ACHN (cell line): ENCODE measurements at regions not wholly inside any gene's neighbourhood (a gene's known extent, or its start where the extent isn't known, plus 50 kb on each side); places are given as distances from the start of the nearest gene placed in this dataset.
"Not testable (repeated sequence)": the region's sequence is repeated elsewhere in the genome, so short reads cannot be mapped to it uniquely, and the experiment has no call there.

Source experiments
- DNase-seq: peaks from one replicate; pipeline ENCODE4 v3.0.0-alpha.2; 2015
- in situ Hi-C: cut with HindIII; loops from 2 replicates; pipeline ENCODE4 v1.10.0; 2017; ENCODE audit warnings: low sequenced_read_pairs, low pct_ligation_motif_present, low pct_unique_long_range_greater_than_20kb

DNA sequence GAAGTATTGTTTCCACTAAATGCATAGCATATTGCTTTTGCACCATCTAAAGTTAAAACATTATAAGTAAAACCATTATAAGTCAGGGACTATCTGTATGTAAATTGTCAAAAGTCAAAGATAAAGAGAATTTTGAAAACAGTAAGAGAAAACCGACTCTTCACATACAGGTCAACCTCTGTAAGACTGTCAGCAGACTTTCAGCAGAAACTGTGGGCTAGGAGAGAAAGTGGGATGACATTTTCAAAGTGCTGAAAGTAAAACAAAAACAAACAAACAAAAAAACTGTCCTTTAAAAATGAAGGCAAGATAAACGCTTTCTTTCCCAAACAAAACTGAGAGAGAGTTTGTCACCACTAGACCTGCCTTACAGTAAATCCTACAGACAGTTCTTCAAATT lies 122.9 kb upstream of the ID2 start:
- DNase-seq, result no peak
- in situ Hi-C loops, result no loop called here

DNA sequence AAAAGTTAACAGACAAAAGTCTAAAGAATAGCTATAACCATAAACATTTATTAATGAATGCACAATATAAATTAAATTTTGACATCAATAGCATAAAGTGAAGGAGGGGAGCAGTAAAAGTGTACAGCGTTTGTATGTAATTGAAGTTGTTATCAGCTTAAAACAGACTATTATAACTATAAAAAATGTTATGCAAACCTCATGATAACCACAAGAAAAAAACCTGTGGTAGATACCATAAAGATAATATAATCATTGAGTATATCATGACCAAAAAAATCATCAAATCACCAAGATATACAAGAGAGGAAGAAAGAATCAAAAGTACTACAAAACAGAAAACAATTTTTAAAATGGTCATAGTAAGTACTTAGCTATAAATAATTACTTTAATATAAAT lies 122.1 kb upstream of the ID2 start:
- in situ Hi-C loops, result no loop called here
- DNase-seq, result no peak

DNA sequence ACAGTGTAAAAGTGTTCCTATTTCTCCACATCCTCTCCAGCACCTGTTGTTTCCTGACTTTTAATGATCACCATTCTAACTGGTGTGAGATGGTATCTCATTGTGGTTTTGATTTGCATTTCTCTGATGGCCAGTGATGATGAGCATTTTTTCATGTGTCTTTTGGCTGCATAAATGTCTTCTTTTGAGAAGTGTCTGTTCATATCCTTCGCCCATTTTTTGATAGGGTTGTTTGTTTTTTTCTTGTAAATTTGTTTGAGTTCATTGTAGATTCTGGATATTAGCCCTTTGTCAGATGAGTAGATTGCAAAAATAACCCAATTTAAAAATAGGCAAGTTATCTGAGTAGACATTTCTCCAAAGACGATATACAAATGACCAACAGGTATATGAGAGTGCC lies 120.2 kb upstream of the ID2 start:
- DNase-seq, in situ Hi-C loops: not testable (repeated sequence)

DNA sequence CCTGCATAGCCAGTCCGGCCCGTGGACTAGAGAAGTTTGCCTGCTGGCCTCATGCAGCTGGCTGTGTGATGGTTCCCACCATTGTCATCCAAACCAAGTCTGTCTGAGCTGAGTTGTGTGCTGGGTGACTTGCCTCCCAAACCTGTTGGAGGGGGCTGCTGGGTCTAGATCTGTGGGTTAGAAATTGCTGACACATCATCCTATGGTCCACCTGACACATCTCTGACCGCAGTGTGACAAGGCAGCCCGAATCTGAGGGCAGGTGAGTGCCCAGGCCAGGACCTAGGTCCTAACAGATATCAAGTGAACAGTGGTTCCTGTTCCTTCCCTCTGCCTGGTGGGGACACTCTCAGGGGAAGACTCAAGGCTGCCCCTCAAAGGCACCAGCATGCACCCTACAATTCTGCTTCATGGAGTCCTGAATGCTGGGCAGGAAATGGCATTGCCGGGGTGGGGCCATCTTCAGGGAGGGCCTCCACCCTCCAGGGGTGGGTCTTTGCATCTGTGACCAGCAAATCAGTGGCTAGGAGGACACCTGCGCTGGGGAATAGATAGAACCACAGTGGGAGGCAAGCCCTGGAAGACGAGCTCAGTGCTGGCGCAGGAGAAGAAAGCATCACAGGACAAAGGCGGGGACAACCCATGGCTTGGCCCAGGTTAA lies 117.9 kb upstream of the ID2 start:
- in situ Hi-C loops, result no loop called here
- DNase-seq, result no peak

DNA sequence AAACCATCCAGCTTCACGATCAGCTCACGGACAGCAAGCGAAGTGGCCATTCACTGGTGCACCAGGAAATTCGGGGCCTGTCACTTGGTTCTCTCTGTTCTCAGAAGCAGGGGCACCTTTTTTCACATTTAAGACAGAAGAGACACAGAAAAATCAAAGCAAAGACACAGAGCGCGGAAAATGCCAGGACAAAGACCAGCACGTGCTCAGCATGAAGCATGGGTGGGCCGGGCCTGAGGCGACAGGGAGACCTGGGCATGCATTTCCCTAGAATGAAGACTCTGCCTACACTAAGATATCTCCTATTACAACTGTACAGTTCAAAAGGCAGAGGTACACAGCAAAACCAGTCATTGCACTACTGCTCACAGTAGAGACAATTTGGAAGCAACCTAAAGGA lies 117.4 kb upstream of the ID2 start:
- in situ Hi-C loops, result no loop called here

DNA sequence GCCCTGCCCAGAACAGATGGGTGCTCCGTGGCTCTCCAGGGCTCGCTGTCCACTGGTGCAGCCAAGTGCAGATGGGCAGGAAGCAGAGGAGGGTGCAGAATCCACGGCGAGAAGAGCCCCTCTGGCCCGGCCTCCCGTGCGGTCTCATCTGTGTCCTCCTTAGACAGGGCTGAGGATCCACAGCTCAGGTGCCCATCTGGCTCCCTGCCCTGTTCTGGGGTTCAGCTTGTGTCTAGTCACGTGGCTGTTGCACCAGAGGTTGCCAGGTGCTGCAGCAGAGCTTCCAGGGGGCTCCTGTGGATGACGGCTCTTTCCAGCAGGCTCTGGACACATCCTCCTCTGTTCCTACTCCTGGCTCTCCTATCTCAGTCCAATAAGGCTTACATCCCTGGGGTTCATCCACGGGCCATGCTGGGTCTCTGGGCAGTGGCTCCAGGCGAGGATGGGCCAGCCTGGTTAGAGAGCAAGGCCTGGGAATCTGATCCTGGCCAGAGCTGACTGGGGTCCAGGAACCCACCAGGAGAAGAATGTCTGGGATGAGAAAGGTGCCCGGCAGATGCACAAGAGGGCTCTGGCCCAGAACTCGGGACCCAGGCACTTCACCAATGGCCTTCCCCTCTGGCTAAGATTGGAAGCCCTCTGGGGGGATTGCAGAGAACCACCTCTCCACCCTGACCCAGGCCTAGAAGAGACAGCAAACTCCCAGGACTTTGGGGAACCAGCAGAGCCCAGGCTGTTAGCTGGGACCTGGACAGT lies 116.3 kb upstream of the ID2 start:
- in situ Hi-C loops, result no loop called here
- no peak for DNase-seq

More for the DNA sequence above, 117.4 kb upstream of the ID2 start:
- no peak for DNase-seq

DNA sequence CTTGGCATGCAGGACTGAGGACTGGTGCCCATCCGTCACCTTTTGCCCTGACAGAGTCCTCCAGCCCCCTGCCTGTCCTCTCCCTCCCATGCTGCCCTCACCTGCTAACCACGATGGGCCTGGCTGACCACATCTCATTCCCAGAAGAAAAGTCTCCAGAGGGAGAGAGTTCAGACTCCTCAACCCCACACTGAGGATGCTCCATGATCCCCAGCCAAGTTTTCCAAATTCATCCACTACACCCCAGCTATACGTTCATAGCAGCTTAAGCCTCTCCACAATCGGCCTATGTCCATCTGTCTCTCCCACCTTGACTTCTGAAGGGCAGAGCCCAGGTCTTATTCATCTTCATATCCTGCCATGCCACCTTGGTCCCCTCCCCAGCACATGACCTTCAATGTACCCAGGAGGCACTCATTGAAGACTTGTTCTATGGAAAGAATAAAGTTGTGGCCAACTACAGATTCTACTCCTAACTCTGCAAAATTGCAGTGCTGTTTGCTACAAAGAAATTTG lies 115.6 kb upstream of the ID2 start:
- in situ Hi-C loops, result no loop called here
- no peak for DNase-seq

DNA sequence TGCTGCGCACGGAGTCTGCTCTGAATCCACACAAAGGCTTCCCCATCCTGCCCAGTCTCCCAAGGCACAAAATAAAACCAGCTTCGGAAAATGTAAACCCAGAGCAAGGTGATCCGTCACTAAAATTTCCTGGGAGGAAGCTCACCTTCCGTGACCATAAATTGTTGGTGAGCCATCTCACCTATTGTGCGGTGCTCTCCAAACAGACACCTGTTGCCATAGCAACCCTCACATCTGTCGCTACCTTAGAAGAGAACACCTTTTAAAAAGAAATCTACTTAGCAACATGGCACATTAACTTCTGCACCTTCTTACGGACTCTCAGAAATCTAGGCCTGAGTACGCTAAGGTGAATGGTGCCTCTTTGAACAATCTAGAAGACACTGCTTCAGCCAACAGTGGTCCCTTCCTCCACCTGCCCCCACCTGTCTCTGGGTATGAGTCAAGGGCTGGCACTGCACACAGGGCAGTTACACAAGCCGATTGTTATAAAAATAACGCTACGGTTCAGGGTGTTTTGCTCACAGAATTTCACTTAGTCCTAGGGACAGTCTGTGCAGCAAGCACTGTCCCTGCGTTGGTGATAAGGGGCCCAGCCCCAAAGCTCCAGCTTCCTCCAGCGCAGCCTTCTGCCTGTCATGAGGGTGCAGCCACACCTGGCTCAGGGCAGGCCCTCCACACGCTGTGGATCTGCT lies 114.9 kb upstream of the ID2 start:
- DNase-seq, result no peak
- in situ Hi-C loops, result no loop called here

DNA sequence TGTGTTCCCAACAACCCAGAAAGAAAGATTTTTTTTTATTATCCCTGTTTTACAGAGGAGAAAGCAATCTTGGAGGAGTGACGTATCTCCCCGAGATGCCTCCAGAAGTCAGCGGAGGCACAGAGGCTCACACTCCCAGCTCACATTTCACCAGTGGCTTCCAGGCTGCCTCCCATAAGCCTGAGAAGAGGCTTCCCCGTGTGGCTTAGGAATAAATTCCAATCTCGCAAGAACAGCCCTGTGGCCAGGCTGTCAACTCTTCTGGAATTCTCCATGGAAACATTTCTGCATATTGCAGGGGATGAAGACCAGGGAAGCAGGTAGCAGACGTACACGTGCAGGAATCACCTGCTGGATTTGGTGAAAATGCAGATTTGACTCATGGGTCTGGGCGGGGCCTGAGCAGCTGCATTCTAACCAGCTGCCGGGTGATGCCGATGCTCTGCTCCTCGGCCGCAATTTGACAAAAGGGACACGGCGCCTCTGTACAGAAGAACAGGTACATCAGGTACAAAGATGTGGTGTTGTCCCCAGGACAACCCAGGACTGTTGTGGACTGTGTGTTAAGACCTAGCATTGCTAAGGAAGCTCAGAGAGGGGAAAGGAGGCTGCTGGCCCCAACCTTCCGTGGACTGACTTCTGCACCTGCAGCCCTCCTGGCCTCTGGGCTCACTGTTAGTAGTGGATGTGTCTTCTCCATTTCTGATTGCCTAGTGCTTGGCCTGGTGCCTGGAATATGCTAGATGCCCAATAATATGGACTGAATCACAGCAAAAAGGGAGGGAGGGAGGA lies 114.2 kb upstream of the ID2 start:
- no peak for DNase-seq
- in situ Hi-C loops, result no loop called here

DNA sequence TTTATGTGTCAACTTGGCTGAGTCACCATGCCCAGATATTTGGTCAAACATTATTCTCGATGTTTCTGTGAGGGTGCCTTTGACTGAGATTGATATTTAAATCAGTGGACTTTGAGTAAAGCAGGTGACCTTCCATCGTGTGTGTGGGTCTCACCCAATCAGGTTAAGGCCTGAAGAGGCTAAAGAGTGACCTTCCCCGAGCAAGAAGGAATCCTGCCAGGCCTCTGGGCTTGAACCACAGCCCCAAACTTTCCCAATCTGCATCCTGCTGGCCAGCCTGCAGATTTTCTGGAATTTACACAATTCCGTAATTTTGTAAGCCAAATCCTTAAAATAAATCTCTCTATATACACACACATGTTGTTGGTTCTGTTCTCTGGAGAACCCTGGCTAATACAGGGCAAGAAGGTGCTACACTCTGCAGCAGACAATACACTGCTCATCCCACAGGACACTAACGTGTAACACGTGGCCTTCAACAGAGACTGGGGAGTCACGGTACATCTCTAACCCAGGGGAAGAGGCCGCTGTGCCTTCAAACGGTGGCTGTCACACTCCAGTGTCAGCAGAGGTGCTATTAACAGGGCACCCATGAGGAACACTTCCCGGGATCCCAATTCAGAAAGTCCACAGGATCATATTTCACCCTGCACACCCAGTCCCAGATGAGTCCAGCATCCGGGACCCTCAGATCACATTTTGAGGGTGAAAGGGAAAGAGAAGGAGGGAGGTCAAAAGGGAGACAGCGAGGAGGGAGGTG lies 113.1 kb upstream of the ID2 start:
- no peak for DNase-seq
- in situ Hi-C loops, result no loop called here

DNA sequence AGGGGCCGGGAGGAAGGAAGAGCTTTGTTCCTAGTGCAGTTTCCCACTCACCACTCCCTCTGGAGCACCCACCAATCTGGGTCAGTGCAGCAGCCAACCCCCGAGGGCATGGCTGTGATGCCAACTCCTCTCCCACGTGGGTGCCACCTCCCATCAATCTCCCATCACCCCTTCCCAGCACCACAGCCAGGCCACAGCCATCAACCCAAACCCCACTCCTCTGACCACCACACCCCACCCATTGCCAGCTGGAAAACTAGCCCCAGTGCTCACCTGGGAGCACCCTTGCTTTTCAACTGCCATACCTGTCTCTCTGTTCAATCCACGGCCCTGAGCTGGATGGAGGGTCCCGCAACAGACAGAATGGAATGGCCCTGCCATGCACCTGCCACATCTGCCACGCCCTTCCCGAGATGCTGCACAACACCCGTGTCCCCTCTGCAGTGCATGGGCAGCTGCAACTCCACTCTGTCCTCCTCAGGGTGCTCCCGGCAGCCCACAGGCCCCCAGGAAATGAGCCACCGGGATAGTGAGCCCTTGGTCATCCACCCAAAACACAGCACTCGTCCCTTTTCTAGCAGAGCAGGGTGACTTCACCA lies 112.4 kb upstream of the ID2 start:
- in situ Hi-C loops, result no loop called here
- DNase-seq, result no peak

DNA sequence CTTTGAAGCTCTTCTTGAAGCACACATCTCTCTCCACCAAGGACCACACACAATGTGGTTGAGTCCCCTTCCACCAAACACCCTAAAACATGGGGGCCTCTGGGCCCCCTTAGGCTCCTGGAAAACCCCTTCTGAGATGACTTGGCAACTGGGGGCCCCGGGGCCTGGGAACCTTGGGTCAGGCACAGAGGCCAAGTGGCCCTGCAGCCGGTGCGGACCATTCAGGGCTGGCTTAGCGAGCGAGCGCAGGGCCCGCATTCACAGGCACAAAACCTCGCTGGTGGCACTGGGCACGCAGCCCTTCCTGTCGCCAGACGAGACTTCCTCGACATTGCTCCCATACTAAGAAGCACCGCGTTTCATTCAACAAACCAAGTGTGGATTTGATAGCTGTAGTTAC lies 111.2 kb upstream of the ID2 start:
- no peak for DNase-seq
- in situ Hi-C loops, result no loop called here

DNA sequence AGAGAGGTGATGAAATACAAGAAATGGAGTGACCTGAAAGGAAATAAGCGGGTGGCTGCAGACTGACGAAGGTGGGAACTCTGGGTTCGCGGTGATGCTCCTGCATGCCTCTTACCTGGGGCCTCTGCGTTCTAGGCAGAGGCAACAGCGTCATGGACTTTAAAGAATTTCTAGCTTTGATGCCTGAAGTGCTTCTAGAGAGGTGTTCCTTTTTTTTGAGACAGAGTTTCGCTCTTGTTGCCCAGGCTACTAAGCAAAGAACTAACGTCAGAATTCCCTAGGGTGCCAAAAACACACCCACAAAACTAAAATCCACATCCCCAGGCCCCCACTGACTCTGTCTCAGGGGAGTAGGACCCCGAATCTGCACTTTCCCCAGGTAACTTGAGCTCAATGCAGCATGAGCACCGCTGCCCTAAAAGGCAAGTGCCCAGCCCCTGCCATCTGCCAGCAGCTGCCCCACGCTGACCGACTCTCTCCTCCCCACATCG lies 110.5 kb upstream of the ID2 start:
- DNase-seq, result no peak
- in situ Hi-C loops, result no loop called here

DNA sequence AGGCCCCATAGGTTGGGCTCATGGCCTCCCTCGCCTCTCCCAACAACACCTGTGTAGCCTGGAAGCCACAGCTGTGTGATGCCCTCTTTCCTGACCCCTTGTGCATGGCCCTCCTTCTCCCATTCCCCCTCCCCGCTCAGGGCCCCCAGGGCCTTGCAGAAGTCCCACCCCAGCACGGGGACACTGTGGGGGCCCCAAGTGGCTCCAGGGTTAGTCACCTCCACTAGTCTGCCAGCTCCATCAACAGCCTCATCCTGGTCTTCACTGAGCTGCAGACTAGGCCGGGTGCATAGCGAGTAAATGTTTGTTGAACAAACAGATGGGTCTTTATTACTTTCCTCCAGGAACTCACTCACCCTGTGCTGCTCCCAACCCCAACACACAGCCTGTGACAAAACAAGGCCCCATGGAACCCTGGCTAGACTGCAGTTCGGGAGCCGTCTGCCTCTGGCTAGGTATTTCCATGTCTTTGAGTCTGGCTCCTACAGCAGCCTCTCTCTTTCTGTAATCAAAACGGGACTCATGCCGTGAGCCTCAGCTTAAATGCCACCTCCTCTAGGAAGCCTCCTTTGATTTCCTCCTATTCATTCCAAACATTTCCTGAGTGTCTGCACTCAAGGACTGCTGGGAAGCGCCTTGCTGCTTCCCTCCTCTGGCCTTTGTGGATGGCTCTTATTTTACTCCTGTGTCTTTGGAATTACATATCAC lies 109.9 kb upstream of the ID2 start:
- DNase-seq, result no peak
- in situ Hi-C loops, result no loop called here

DNA sequence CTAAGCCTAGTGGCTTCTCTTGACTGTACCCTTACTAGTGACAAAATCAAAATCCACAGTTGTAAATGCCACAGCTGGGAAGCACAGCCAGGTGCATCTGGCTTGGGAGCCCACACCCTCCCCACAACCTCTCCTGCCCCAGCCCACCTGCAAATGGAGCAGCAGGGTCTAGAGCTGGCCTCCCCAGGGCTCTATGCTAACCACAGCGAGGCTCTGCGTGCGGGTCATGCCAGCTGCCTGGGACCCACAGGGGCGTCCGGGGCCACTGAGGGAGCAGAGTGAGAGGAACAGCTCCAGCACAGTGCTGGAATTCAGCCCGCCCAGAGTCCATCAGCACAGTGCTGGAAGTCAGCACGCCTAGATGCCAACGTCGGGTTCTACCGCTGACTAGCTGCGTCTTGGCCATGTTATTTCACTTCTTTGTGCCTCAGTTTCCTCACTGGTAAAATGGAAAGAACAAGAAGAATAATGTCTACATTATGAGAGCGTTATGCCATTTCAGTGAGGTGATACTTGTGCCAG lies 109.1 kb upstream of the ID2 start:
- no peak for DNase-seq

DNA sequence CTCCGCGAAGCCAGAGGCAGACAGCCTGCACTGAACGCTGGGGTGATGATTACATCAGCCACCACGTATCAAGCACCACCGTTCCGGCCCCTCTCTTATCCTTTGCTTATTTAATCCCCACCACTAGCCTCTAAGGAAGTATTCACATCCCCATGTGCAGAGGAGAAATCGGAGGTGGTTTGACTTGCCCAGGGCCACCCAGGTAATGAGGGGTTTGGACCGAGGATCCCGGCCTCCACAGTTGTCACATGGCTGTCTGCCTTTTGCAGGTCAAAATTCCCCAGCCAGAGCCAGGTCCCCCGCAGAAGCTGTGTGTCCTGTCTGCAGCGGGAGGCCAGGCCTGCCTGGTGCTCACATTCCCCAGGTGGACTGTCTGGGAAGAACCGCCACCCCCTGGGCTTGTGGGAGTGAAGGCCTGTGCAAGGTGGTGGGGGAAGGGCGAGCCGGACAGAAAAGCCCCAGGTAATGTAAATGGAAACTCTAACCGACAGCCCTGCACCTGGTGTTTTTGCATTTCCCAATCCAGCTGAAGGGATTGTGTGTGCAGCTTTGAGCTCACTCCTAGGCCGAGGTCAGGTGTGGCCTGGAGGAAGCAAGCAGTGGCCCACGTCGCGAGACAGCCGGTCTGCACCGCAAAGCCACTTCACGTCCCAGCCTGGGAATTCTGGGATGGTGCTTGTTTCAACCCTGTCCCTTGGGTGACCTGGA lies 108.5 kb upstream of the ID2 start:
- no peak for DNase-seq
- in situ Hi-C loops, result no loop called here

More for the DNA sequence above, 109.1 kb upstream of the ID2 start:
- in situ Hi-C loops, result no loop called here

DNA sequence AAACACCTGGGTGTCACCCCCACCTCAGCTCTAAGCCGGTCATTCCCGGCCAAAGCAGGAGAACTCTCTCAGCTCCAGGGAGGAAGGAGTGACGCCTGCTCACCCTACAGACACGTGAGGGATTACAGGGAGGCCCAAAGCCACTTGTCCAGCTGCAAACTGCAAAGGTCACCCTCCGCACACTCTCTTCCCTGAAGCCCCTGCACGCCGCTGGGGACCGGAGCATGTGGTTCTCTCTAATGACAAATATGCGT lies 108.0 kb upstream of the ID2 start:
- no peak for DNase-seq
- in situ Hi-C loops, result no loop called here
